ENCODE measurements at regions not wholly inside any gene's neighbourhood (a gene's known extent, or its start where the extent isn't known, plus 50 kb on each side); places are given as distances from the start of the nearest gene placed in this dataset.
"Not testable (repeated sequence)": the region's sequence is repeated elsewhere in the genome, so short reads cannot be mapped to it uniquely, and the experiment has no call there.

GRCh38 chr7:150169943-150170490 lies 153.1 kb upstream of the LRRC61 start:
- TF ChIP-seq, protein P1, sequence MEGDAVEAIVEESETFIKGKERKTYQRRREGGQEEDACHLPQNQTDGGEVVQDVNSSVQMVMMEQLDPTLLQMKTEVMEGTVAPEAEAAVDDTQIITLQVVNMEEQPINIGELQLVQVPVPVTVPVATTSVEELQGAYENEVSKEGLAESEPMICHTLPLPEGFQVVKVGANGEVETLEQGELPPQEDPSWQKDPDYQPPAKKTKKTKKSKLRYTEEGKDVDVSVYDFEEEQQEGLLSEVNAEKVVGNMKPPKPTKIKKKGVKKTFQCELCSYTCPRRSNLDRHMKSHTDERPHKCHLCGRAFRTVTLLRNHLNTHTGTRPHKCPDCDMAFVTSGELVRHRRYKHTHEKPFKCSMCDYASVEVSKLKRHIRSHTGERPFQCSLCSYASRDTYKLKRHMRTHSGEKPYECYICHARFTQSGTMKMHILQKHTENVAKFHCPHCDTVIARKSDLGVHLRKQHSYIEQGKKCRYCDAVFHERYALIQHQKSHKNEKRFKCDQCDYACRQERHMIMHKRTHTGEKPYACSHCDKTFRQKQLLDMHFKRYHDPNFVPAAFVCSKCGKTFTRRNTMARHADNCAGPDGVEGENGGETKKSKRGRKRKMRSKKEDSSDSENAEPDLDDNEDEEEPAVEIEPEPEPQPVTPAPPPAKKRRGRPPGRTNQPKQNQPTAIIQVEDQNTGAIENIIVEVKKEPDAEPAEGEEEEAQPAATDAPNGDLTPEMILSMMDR (IDR thresholded peaks at IDR 0.05 in 4 of 5, conservative IDR thresholded peaks at IDR 0.05 in 1 of 5): not testable (repeated sequence)
- not testable (repeated sequence) for TF ChIP-seq POLR2A (IDR thresholded peaks at IDR 0.05)
